Mucosa of descending colon (tissue), 3 donors: ENCODE measurements at regions not wholly inside any gene's neighbourhood (a gene's known extent, or its start where the extent isn't known, plus 50 kb on each side); places are given as distances from the start of the nearest gene placed in this dataset.

Experiments used
- ATAC-seq: fragments of 200-7000 bp; cut with Tn5 transposase; one replicate; pipeline ENCODE4 v1.9.1; 2020; ENCODE audit warnings: mild to moderate bottlenecking, moderate library complexity
- DNase-seq, 3 donors: peaks; one replicate each; pipeline ENCODE4 v3.0.0-alpha.2; 2020
- H3K36me3 ChIP-seq: fragments of 200-600 bp; one replicate; pipeline ENCODE4 v1.8.0; 2021; ENCODE audit warnings: low read depth, mild to moderate bottlenecking
- H3K4me1 ChIP-seq: fragments of 200-600 bp; one replicate; pipeline ENCODE4 v1.8.0; 2021; ENCODE audit warnings: low read depth, mild to moderate bottlenecking
- H3K4me3 ChIP-seq: fragments of 200-600 bp; one replicate; pipeline ENCODE4 v1.8.0; 2021; ENCODE audit warnings: mild to moderate bottlenecking
- H3K9me3 ChIP-seq: fragments of 200-600 bp; one replicate; pipeline ENCODE4 v1.8.0; 2021; ENCODE audit warnings: mild to moderate bottlenecking
- intact Hi-C, 2 donors: fragments of 100-400 bp; cut with DNase I in 1 of 2; cut with micrococcal nuclease in 1 of 2; formaldehyde crosslinking; loops; one replicate each; pipeline versions ENCODE4 v1.11.0 to v1.11.1; 2022; cut with DNase I, micrococcal nuclease
- TF ChIP-seq, protein P1 (sequence below): fragments of 200-600 bp; IDR thresholded peaks from one replicate; pipeline ENCODE4 v1.8.0; 2022; ENCODE audit warnings: antibody characterized with exemption, mild to moderate bottlenecking
- donor health status: DM: no; HTN: no; CAD: no; lungs with moderate emphysema.
- donor health status: DM: no; HTN: no; CAD: no.
- donor health status: DM: no; HTN: yes; CAD: no.

DNA sequence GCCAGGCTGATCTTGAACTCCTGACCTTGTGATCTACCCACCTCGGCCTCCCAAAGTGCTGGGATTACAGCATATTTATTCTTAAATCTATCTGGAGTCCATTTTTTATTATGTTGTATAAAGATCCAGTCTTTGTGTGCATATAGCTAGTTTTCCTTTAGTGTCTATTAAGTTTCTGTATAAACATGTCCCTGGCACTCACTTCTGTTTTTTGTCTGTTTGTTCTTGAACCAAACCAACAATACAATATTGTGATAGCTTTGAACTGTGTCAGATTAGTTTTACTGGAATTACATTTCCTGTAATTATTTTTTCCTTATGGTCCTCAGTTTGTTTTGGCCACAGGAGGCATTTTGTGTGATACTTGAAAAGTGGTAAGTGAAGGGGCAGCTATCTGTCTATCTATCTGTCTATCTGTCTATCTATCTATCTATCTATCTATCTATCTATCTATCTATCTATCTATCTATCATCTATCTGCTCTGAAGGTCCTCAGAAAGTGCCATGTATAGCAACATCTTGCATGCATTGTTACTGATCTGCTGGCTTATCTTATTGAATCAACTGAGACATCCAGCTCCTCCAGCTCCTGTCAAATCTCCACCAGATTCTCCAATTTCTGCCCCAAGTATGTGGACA, 70.9 kb upstream of the ACVR1 start:
- intact Hi-C loops = no loop called here
- DNase-seq (no peak), ATAC-seq (no peak)
- H3K36me3 ChIP-seq = no peaks in the 10 kb centered on the region
- TF ChIP-seq, protein P1, sequence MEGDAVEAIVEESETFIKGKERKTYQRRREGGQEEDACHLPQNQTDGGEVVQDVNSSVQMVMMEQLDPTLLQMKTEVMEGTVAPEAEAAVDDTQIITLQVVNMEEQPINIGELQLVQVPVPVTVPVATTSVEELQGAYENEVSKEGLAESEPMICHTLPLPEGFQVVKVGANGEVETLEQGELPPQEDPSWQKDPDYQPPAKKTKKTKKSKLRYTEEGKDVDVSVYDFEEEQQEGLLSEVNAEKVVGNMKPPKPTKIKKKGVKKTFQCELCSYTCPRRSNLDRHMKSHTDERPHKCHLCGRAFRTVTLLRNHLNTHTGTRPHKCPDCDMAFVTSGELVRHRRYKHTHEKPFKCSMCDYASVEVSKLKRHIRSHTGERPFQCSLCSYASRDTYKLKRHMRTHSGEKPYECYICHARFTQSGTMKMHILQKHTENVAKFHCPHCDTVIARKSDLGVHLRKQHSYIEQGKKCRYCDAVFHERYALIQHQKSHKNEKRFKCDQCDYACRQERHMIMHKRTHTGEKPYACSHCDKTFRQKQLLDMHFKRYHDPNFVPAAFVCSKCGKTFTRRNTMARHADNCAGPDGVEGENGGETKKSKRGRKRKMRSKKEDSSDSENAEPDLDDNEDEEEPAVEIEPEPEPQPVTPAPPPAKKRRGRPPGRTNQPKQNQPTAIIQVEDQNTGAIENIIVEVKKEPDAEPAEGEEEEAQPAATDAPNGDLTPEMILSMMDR = no peak
- no peak overlapping the region for H3K4me3 ChIP-seq
- no peaks in the 10 kb centered on the region for H3K9me3 ChIP-seq
- no peaks in the 10 kb centered on the region for H3K4me1 ChIP-seq

DNA sequence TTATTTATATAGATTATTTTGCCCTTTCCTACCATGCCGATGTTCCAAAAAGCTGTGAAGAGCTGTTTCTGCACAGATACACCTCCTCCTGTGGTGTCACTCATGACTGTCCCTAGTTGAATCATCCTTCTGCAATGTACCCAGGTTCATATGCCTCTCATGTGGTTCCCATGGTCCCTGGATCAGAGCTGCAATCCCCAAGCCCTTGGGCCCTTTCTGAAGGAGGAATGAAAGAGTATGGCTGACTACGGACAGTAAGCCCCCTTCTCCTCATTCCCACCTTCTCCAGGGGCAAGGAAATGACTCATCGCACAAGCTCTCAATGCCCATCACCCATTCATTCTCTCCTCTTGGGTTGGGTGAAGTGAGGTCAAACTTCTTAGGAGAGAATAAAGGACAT, 63.9 kb upstream of the ACVR1 start:
- TF ChIP-seq, protein P1 = no peak
- no peak for ATAC-seq
- Histone ChIP-seq H3K9me3 (no peaks in the 10 kb centered on the region), H3K4me3 (no peak overlapping the region), H3K36me3 (no peaks in the 10 kb centered on the region), H3K4me1 (no peaks in the 10 kb centered on the region)
- intact Hi-C loops = no loop called here
- no peak for DNase-seq

DNA sequence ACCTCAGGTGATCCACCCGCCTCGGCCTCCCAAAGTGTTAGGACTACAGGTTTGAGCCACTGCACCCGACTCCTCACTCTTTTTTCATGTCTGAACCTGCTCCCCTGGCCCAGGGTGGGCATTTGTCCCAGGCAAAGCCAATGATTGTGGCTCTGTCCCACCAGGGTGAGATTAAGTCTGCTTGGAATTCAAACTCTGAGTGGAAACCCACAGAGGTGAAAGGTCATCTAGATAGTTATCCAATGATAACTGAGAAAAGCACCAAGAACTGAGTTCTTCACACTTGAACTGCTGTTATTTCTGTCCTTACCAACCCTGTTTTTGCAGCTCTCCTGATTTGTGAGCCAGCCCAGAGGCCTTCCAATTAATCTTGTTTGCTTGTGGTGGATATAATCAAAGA, 62.4 kb upstream of the ACVR1 start:
- Histone ChIP-seq H3K4me3 (no peak overlapping the region), H3K36me3 (no peaks in the 10 kb centered on the region), H3K4me1 (no peaks in the 10 kb centered on the region), H3K9me3 (no peaks in the 10 kb centered on the region)
- TF ChIP-seq, protein P1 = no peak
- DNase-seq (peak in 1 of 3 donors; percentile 24), ATAC-seq (no peak)
- intact Hi-C loops = no loop called here

DNA sequence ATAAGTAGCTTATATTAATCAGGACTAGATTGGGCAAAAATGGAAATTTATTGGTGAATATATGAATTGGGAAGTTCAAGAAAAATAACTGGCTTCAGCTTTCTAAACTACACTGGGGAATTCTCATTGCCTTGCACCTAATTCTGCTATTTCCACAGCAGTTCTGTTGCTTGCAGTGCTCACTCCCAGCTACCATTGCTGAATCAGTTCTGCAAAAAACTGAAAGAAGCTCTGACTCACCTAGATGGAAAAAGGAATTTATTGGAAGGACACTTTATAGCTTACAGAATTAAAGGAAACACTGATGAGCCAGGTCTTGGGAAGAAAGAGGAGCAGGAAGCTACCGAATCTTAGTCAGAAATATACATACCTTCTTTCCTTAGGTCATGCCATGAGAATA, 60.3 kb upstream of the ACVR1 start:
- Histone ChIP-seq H3K4me1 (no peaks in the 10 kb centered on the region), H3K4me3 (no peak overlapping the region), H3K36me3 (no peaks in the 10 kb centered on the region), H3K9me3 (no peaks in the 10 kb centered on the region)
- intact Hi-C loops = no loop called here
- no peak for DNase-seq
- TF ChIP-seq, protein P1 = no peak
- no peak for ATAC-seq

DNA sequence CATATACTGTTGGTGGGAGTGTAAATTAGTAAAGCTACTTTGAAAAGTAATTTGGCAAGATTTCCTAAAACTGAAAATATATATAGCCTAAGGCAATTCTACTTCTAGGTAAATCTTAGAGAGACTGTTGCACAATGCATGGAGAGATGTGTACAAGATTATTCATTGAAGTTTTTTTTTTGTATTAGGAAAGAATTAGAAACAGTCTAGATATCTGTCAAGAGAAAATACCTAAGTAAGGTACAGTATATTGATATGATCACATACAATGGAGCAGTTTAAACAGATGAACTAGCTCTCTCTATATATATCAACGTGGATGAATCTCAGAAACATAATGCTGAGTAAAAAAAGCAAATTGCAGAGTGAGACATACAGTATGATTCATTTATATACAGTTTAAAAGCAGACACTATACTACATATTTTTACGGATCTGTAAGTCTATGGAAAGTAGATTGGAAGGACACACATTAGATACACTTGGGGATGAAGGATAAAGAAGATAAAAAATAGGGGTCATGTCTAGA, 59.3 kb upstream of the ACVR1 start:
- intact Hi-C loops = no loop called here
- Histone ChIP-seq H3K4me3 (no peak overlapping the region), H3K36me3 (no peaks in the 10 kb centered on the region), H3K9me3 (no peaks in the 10 kb centered on the region), H3K4me1 (no peaks in the 10 kb centered on the region)
- DNase-seq = no peak
- TF ChIP-seq, protein P1 = no peak
- no peak for ATAC-seq
